ENCODE measurements at regions not wholly inside any gene's neighbourhood (a gene's known extent, or its start where the extent isn't known, plus 50 kb on each side); places are given as distances from the start of the nearest gene placed in this dataset.

GRCh38 chr2:235191486-235191885 lies 239.7 kb downstream of the SH3BP4 start:
- Mint-ChIP-seq H3K4me3 (no peak overlapping the region), H3K27me3 (ENCODE audit: low read depth) (peaks cover 12% of the 10 kb centered on the region), H3K9me3 (no peaks in the 10 kb centered on the region), H3K4me1 (ENCODE audit: low read depth) (no peaks in the 10 kb centered on the region), H3K27ac (no peak overlapping the region), H3K36me3 (ENCODE audit: low read depth) (no peaks in the 10 kb centered on the region)
- DNase-seq: no peak
- CTCF ChIA-PET: interaction anchor here (0.6 kb wide), 1 partner anchor 185 kb away, joined by 3 read pairs; no protein-coding TSS in a partner anchor
- intact Hi-C loops (cut with micrococcal nuclease): no loop called here

- H3K27me3 Mint-ChIP-seq (ENCODE audit: low read depth): peaks cover 12% of the 10 kb centered on the region
- no peaks in the 10 kb centered on the region for H3K4me1 Mint-ChIP-seq (ENCODE audit: low read depth)
- no peak for DNase-seq
- CTCF ChIA-PET: interaction anchor here (0.6 kb wide), 1 partner anchor 185 kb away, joined by 3 read pairs; no protein-coding TSS in a partner anchor
- no peaks in the 10 kb centered on the region for H3K9me3 Mint-ChIP-seq
- no peaks in the 10 kb centered on the region for H3K36me3 Mint-ChIP-seq (ENCODE audit: low read depth)
- no peak overlapping the region for H3K4me3 Mint-ChIP-seq
- intact Hi-C loops (cut with micrococcal nuclease): no loop called here
- no peak overlapping the region for H3K27ac Mint-ChIP-seq
Measured at GRCh38 chr2:235191978-235192377, 240.2 kb downstream of the SH3BP4 start.

- intact Hi-C loops (cut with micrococcal nuclease): no loop called here
- CTCF ChIA-PET: interaction anchor here (1.2 kb wide), 1 partner anchor 11 kb away, joined by 3 read pairs; no protein-coding TSS in a partner anchor
- H3K9me3 Mint-ChIP-seq: no peaks in the 10 kb centered on the region
- DNase-seq: no peak
- H3K27ac Mint-ChIP-seq: no peak overlapping the region
- H3K4me1 Mint-ChIP-seq (ENCODE audit: low read depth): no peaks in the 10 kb centered on the region
- no peaks in the 10 kb centered on the region for H3K36me3 Mint-ChIP-seq (ENCODE audit: low read depth)
- H3K4me3 Mint-ChIP-seq: no peak overlapping the region
- H3K27me3 Mint-ChIP-seq (ENCODE audit: low read depth): peaks cover 15% of the 10 kb centered on the region
Measured at GRCh38 chr2:235194351-235194750, 242.5 kb downstream of the SH3BP4 start.

- DNase-seq: no peak
- CTCF ChIA-PET: interaction anchor here (1.2 kb wide), 1 partner anchor 11 kb away, joined by 3 read pairs; no protein-coding TSS in a partner anchor
- no peak overlapping the region for H3K4me3 Mint-ChIP-seq
- intact Hi-C loops (cut with micrococcal nuclease): no loop called here
- H3K36me3 Mint-ChIP-seq (ENCODE audit: low read depth): no peaks in the 10 kb centered on the region
- H3K9me3 Mint-ChIP-seq: no peaks in the 10 kb centered on the region
- H3K27me3 Mint-ChIP-seq (ENCODE audit: low read depth): peaks cover 15% of the 10 kb centered on the region
- H3K27ac Mint-ChIP-seq: no peak overlapping the region
- H3K4me1 Mint-ChIP-seq (ENCODE audit: low read depth): no peaks in the 10 kb centered on the region
Measured at GRCh38 chr2:235194836-235195235, 243.0 kb downstream of the SH3BP4 start.

GRCh38 chr2:235195921-235196320 lies 244.1 kb downstream of the SH3BP4 start:
- intact Hi-C loops (cut with micrococcal nuclease): no loop called here
- no peak for DNase-seq
- no peaks in the 10 kb centered on the region for H3K4me1 Mint-ChIP-seq (ENCODE audit: low read depth)
- no peaks in the 10 kb centered on the region for H3K9me3 Mint-ChIP-seq
- no peak overlapping the region for H3K27ac Mint-ChIP-seq
- no peaks in the 10 kb centered on the region for H3K36me3 Mint-ChIP-seq (ENCODE audit: low read depth)
- H3K27me3 Mint-ChIP-seq (ENCODE audit: low read depth): peaks cover 15% of the 10 kb centered on the region
- H3K4me3 Mint-ChIP-seq: no peak overlapping the region
- CTCF ChIA-PET: no interaction called here

- Mint-ChIP-seq H3K4me1 (ENCODE audit: low read depth) (no peaks in the 10 kb centered on the region), H3K4me3 (no peak overlapping the region), H3K27me3 (ENCODE audit: low read depth) (peaks cover 11% of the 10 kb centered on the region), H3K36me3 (ENCODE audit: low read depth) (no peaks in the 10 kb centered on the region), H3K9me3 (no peaks in the 10 kb centered on the region), H3K27ac (no peak overlapping the region)
- no peak for DNase-seq
- CTCF ChIA-PET: no interaction called here
- intact Hi-C loops (cut with micrococcal nuclease): no loop called here
Measured at GRCh38 chr2:235199128-235199527, 247.3 kb downstream of the SH3BP4 start.

GRCh38 chr2:235200216-235200615 lies 248.4 kb downstream of the SH3BP4 start:
- CTCF ChIA-PET: no interaction called here
- no peak for DNase-seq

GRCh38 chr2:235201756-235202155 lies 249.9 kb downstream of the SH3BP4 start:
- H3K36me3 Mint-ChIP-seq (ENCODE audit: low read depth): no peaks in the 10 kb centered on the region
- H3K4me3 Mint-ChIP-seq: no peak overlapping the region
- no peaks in the 10 kb centered on the region for H3K9me3 Mint-ChIP-seq
- no peak overlapping the region for H3K27ac Mint-ChIP-seq
- DNase-seq: no peak
- intact Hi-C loops (cut with micrococcal nuclease): no loop called here
- no peaks in the 10 kb centered on the region for H3K4me1 Mint-ChIP-seq (ENCODE audit: low read depth)
- CTCF ChIA-PET: no interaction called here
- peaks cover 2% of the 10 kb centered on the region for H3K27me3 Mint-ChIP-seq (ENCODE audit: low read depth)

More at GRCh38 chr2:235200216-235200615, 248.4 kb downstream of the SH3BP4 start:
- no peak overlapping the region for H3K4me3 Mint-ChIP-seq
- no peaks in the 10 kb centered on the region for H3K4me1 Mint-ChIP-seq (ENCODE audit: low read depth)
- intact Hi-C loops (cut with micrococcal nuclease): no loop called here
- H3K27me3 Mint-ChIP-seq (ENCODE audit: low read depth): peaks cover 10% of the 10 kb centered on the region
- no peak overlapping the region for H3K27ac Mint-ChIP-seq
- H3K36me3 Mint-ChIP-seq (ENCODE audit: low read depth): no peaks in the 10 kb centered on the region
- H3K9me3 Mint-ChIP-seq: no peaks in the 10 kb centered on the region

GRCh38 chr2:235204948-235205347 lies 253.1 kb downstream of the SH3BP4 start:
- no peak for DNase-seq
- Mint-ChIP-seq H3K27me3 (ENCODE audit: low read depth) (no peaks in the 10 kb centered on the region), H3K4me3 (no peak overlapping the region), H3K27ac (no peak overlapping the region), H3K36me3 (ENCODE audit: low read depth) (no peaks in the 10 kb centered on the region), H3K9me3 (no peaks in the 10 kb centered on the region), H3K4me1 (ENCODE audit: low read depth) (no peaks in the 10 kb centered on the region)
- intact Hi-C loops (cut with micrococcal nuclease): no loop called here
- CTCF ChIA-PET: interaction anchor here (0.6 kb wide), 1 partner anchor 21 kb away, joined by 4 read pairs; no protein-coding TSS in a partner anchor

GRCh38 chr2:235206399-235206798 lies 254.6 kb downstream of the SH3BP4 start:
- no peaks in the 10 kb centered on the region for H3K4me1 Mint-ChIP-seq (ENCODE audit: low read depth)
- intact Hi-C loops (cut with micrococcal nuclease): no loop called here
- no peak overlapping the region for H3K4me3 Mint-ChIP-seq
- H3K27me3 Mint-ChIP-seq (ENCODE audit: low read depth): no peaks in the 10 kb centered on the region
- H3K27ac Mint-ChIP-seq: no peak overlapping the region
- DNase-seq: no peak
- H3K36me3 Mint-ChIP-seq (ENCODE audit: low read depth): no peaks in the 10 kb centered on the region
- no peaks in the 10 kb centered on the region for H3K9me3 Mint-ChIP-seq
- CTCF ChIA-PET: no interaction called here

- Mint-ChIP-seq H3K27me3 (ENCODE audit: low read depth) (no peaks in the 10 kb centered on the region), H3K9me3 (no peaks in the 10 kb centered on the region), H3K4me1 (ENCODE audit: low read depth) (no peaks in the 10 kb centered on the region), H3K36me3 (ENCODE audit: low read depth) (no peaks in the 10 kb centered on the region), H3K4me3 (no peak overlapping the region), H3K27ac (no peak overlapping the region)
- intact Hi-C loops (cut with micrococcal nuclease): no loop called here
- CTCF ChIA-PET: no interaction called here
- DNase-seq: no peak
Measured at GRCh38 chr2:235206980-235207579, 255.3 kb downstream of the SH3BP4 start.

- Mint-ChIP-seq H3K4me1 (ENCODE audit: low read depth) (no peaks in the 10 kb centered on the region), H3K9me3 (no peaks in the 10 kb centered on the region), H3K27me3 (ENCODE audit: low read depth) (peaks cover 7% of the 10 kb centered on the region), H3K4me3 (no peak overlapping the region), H3K36me3 (ENCODE audit: low read depth) (no peaks in the 10 kb centered on the region), H3K27ac (no peak overlapping the region)
- CTCF ChIA-PET: no interaction called here
- no peak for DNase-seq
- intact Hi-C loops (cut with micrococcal nuclease): no loop called here
Measured at GRCh38 chr2:235211056-235211455, 259.2 kb downstream of the SH3BP4 start.

GRCh38 chr2:235212501-235213158 lies 260.8 kb downstream of the SH3BP4 start:
- H3K9me3 Mint-ChIP-seq: no peaks in the 10 kb centered on the region
- no peaks in the 10 kb centered on the region for H3K4me1 Mint-ChIP-seq (ENCODE audit: low read depth)
- DNase-seq: no peak
- H3K4me3 Mint-ChIP-seq: no peak overlapping the region
- H3K27me3 Mint-ChIP-seq (ENCODE audit: low read depth): peaks cover 11% of the 10 kb centered on the region
- CTCF ChIA-PET: no interaction called here
- H3K36me3 Mint-ChIP-seq (ENCODE audit: low read depth): no peaks in the 10 kb centered on the region
- intact Hi-C loops (cut with micrococcal nuclease): no loop called here
- H3K27ac Mint-ChIP-seq: no peak overlapping the region

All from activated naive CD4-positive, alpha-beta T cell treated with anti-CD3 and anti-CD28 coated beads for 36 hours (primary cell).